Left colon (tissue), 2 donors: ENCODE measurements at regions not wholly inside any gene's neighbourhood (a gene's known extent, or its start where the extent isn't known, plus 50 kb on each side); places are given as distances from the start of the nearest gene placed in this dataset.

ENCODE experiments used
- ATAC-seq: fragments of 200-7000 bp; cut with Tn5 transposase; one replicate; pipeline ENCODE4 v1.9.1; 2020; ENCODE audit warnings: mild to moderate bottlenecking, moderate library complexity
- DNase-seq, 2 donors: peaks; one replicate each; pipeline ENCODE4 v3.0.0-alpha.2; 2020
- intact Hi-C, 2 donors: fragments of 100-400 bp; cut with DNase I in 1 of 2; cut with micrococcal nuclease in 1 of 2; formaldehyde crosslinking; loops; one replicate each; pipeline versions ENCODE4 v1.11.2 to v1.14.0; 2022; cut with DNase I, micrococcal nuclease
- donor health status: DM: no; HTN: no; CAD: no.
- donor health status: DM: yes; HTN: yes; CAD: no.

GRCh38 chr9:13430368-13431221 lies 151.1 kb upstream of the MPDZ start:
- DNase-seq, result no peak
- intact Hi-C loops, result loop anchor here in 1 of 2 donors (5.0 kb wide), 1 partner anchor 922 kb away; no protein-coding TSS in a partner anchor
- no peak for ATAC-seq

DNA sequence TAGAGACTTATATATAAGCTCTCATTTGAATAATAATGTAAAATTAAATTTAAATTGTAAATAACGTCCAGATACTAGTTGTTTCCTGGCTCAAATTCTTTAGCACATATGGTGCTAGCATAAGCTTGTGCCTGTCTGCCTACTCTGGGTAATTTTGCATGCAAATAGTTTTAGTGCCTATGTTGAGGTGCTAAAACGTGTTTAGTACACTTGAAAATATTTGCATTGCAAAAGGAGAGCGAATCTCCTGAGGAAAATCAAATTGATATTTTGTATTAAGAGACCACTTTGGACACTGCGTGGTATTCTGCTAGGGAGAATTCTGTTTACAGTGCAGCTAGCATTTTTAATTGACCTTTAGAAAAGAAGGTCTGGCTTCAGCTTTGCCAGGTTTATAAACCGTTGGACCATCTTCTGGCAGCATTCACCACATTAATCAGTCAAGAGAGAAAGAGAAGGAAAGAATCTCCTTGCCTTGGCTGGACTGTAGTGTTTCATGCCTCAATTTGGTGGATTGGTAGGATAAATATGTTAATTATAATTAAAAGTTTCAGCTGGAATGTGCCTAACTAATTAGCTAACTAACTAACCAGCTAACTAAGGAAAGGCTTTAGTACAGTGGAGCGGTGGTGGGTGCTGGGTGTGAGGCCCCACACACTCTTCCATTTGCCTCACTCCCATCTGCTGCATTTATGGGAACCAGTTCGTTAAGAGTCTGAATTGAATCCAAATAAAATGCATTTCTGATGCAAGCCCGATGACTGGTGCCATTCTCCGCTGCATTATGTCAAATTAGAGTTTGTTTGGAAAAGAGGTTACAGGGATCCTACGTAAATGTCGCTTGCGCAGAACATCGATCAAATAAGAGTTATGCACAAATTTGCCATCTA lies 150.1 kb upstream of the MPDZ start:
- intact Hi-C loops, result loop anchor here in 1 of 2 donors (5.0 kb wide), 1 partner anchor 923 kb away; no protein-coding TSS in a partner anchor
- DNase-seq (no peak), ATAC-seq (no peak)

DNA sequence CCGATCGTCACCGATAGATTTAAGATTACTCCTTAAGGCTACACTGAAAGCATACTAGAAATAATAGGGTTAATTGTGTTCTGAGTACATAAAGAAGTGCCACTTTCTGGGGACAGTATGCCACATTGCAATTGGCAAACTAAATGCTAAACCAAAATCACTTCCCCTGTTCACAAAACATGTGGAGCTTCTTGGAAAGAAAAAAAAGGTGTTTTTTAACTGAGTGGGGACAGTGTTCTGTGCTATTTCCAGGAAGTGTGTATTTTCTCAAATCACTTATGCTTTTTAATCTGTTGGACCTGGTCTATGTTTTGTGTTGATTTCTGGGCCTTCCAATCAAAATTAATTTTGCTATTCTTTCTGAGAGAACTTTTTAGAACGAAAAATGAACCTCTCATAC lies 149.3 kb upstream of the MPDZ start:
- no peak for ATAC-seq
- intact Hi-C loops, result no loop called here
- DNase-seq, result no peak

- DNase-seq (no peak), ATAC-seq (no peak)
- intact Hi-C loops, result no loop called here
Observed at GRCh38 chr9:13427587-13427986, 148.1 kb upstream of the MPDZ start.

GRCh38 chr9:13426606-13427005 lies 147.1 kb upstream of the MPDZ start:
- DNase-seq (no peak), ATAC-seq (no peak)
- intact Hi-C loops, result no loop called here

- DNase-seq (no peak), ATAC-seq (no peak)
- intact Hi-C loops, result no loop called here
Observed at GRCh38 chr9:13424872-13425271, 145.4 kb upstream of the MPDZ start.

- DNase-seq (no peak), ATAC-seq (no peak)
- intact Hi-C loops, result no loop called here
Observed at GRCh38 chr9:13424204-13424603, 144.7 kb upstream of the MPDZ start.

- ATAC-seq (no peak), DNase-seq (no peak)
- intact Hi-C loops, result no loop called here
Observed at GRCh38 chr9:13414349-13414748, 134.9 kb upstream of the MPDZ start.

DNA sequence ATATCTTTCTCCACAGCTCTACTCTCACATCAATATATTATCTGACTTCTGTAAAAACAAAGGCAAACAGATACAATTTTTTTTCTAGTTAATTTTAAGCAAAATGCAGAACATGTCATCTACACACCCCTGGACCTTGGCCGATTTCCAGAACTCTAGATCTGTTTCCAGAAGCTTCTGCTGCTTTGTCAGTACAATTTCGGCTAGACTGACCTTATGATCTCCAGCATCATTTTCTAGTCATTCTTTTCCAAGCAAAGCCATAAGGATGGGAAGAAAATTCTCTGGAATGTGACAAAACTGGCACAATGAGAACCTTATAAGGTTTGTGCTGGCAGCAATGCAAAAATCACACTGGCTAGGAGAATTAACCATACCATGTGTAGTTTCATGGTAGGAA lies 132.8 kb upstream of the MPDZ start:
- intact Hi-C loops, result no loop called here
- no peak for DNase-seq
- ATAC-seq, result no peak

- intact Hi-C loops, result no loop called here
- ATAC-seq (no peak), DNase-seq (no peak)
Observed at GRCh38 chr9:13411791-13412190, 132.3 kb upstream of the MPDZ start.

- intact Hi-C loops, result no loop called here
- no peak for DNase-seq
- no peak for ATAC-seq
Observed at GRCh38 chr9:13410566-13411031, 131.1 kb upstream of the MPDZ start.

- no peak for ATAC-seq
- DNase-seq, result no peak
Observed at GRCh38 chr9:13397661-13398060, 118.2 kb upstream of the MPDZ start.

DNA sequence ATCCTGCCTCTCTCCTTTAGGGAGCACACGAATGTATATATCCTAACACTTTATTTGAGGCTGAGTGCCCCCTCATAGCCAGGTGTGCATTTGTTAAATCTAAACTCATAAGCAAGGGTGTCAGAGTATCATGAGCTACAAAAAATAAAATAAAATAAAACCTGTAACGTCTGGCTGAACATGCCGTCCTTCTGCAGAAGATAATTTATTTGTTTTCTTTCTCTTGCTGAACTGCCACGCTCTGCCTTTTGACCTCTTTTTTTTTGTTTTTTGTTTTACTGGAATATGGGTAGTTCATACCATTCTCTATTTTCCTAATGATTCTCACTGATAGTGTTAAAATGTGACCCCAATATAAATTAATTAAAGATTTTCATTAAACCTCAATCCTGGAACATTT lies 117.7 kb upstream of the MPDZ start:
- DNase-seq (no peak), ATAC-seq (no peak)
- intact Hi-C loops, result no loop called here

More at GRCh38 chr9:13397661-13398060, 118.2 kb upstream of the MPDZ start:
- intact Hi-C loops, result no loop called here

GRCh38 chr9:13396418-13396817 lies 116.9 kb upstream of the MPDZ start:
- no peak for DNase-seq
- no peak for ATAC-seq
- intact Hi-C loops, result no loop called here

- DNase-seq, result no peak
- intact Hi-C loops, result no loop called here
Observed at GRCh38 chr9:13395156-13395555, 115.7 kb upstream of the MPDZ start.

DNA sequence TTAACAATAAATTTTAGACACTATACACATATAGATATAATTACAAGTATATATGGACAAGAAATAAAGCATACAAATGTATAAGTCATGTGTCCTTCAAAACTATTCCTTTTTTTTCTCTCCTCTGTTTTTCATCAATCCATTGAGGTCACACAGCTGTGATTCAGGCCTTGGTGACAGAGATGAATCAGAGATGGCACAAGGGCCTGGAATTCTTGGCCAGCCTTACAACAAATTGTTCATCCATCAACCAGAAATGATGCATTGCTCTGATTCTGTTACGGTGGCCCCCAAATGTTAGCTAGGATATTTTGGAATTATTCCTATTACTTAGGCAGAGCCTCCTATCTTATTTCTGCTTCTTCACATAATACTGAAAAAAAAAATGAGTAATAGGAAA lies 108.7 kb upstream of the MPDZ start:
- ATAC-seq (no peak), DNase-seq (no peak)
- intact Hi-C loops, result no loop called here

More at GRCh38 chr9:13395156-13395555, 115.7 kb upstream of the MPDZ start:
- no peak for ATAC-seq

- intact Hi-C loops, result no loop called here
- DNase-seq (no peak), ATAC-seq (no peak)
Observed at GRCh38 chr9:13387734-13388067, 108.2 kb upstream of the MPDZ start.

DNA sequence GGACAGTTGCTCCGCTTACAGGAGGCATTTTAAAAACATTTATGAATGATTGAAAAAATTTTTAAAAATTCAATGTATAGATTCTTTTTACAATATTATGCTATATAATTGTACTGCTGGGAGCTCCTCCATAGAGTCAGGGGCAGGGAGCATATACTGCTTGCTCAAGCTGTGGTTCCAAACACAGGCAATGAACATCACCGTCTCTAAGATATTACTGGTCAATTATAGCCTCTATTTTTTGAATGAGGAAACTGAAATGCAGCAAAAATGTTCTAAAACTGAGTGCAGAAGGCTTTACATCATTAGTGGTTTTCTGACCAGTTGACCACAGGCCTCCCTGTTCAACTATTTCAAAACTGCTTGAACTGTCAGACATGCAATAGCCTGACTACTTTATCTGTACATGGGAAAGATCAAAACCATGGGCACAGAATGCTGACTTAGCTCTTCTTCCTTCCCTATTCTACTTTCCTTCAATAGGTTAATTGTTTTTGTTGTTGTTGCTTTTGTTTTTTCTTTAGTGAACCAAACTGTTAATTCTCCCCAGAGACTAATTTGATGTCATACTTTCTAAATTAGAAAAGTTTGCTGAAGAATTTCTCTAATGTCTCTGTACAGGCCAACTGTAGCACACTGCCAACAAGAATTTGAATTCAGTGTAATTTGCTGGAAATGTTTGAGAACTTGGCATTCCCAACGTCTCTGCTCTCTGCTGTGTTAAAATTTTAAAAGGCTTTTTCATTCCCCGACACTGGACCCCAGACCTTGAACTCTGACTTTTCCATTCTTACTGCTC lies 107.6 kb upstream of the MPDZ start:
- intact Hi-C loops, result no loop called here
- ATAC-seq, result no peak
- no peak for DNase-seq

- intact Hi-C loops, result no loop called here
- ATAC-seq (no peak), DNase-seq (no peak)
Observed at GRCh38 chr9:13386316-13386715, 106.8 kb upstream of the MPDZ start.
